PC-3 (cell line): ENCODE measurements at regions not wholly inside any gene's neighbourhood (a gene's known extent, or its start where the extent isn't known, plus 50 kb on each side); places are given as distances from the start of the nearest gene placed in this dataset.

Experiments
- CTCF ChIP-seq: fragments of 300-600 bp; sonication (generic); conservative IDR thresholded peaks from 2 replicates; pipeline ENCODE4 v1.5.1; 2017; ENCODE audit warnings: antibody characterized with exemption, low read depth, mild to moderate bottlenecking, low read length
- EZH2 ChIP-seq: fragments of 300-600 bp; sonication (generic); IDR thresholded peaks from one replicate; pipeline ENCODE4 v1.6.1; 2017; ENCODE audit warnings: antibody characterized with exemption, mild to moderate bottlenecking, low read length; ENCODE audit not compliant: unreplicated experiment
- EZH2phosphoT487 ChIP-seq: fragments of 300-600 bp; sonication (generic); IDR thresholded peaks from 2 replicates; pipeline ENCODE4 v1.6.1; 2018; ENCODE audit warnings: mild to moderate bottlenecking, antibody characterized with exemption, low read length, borderline replicate concordance

GRCh38 chr4:156607478-156607857 is 364.1 kb downstream of the PDGFC start:
- TF ChIP-seq CTCF = no peak
- TF ChIP-seq EZH2 = no peak
- no peak for TF ChIP-seq EZH2phosphoT487
